Endodermal cell (in vitro differentiated cells): ENCODE measurements at regions not wholly inside any gene's neighbourhood (a gene's known extent, or its start where the extent isn't known, plus 50 kb on each side); places are given as distances from the start of the nearest gene placed in this dataset.

Experiments
- DNase-seq: peaks from one replicate; pipeline ENCODE4 v3.0.0-alpha.2; 2017
- H3K27ac ChIP-seq: 2 replicates; pipeline ENCODE4 v1.5.1; 2013; ENCODE audit warnings: mild to moderate bottlenecking, low read depth, low read length, moderate library complexity
- H3K27me3 ChIP-seq: 2 replicates; pipeline ENCODE4 v1.6.1; 2013; ENCODE audit warnings: mild to moderate bottlenecking, low read length, moderate library complexity; ENCODE audit not compliant: insufficient read depth, control insufficient read depth, poor library complexity, severe bottlenecking
- H3K36me3 ChIP-seq: 2 replicates; pipeline ENCODE4 v1.7.0; 2013; ENCODE audit warnings: mild to moderate bottlenecking, low read length, moderate library complexity; ENCODE audit not compliant: control insufficient read depth, insufficient read depth
- H3K4me1 ChIP-seq: one replicate; pipeline ENCODE4 v1.7.0; 2013; ENCODE audit warnings: low read length; ENCODE audit not compliant: control insufficient read depth, insufficient read depth
- H3K4me3 ChIP-seq: 2 replicates; pipeline ENCODE4 v1.5.1; 2013; ENCODE audit warnings: mild to moderate bottlenecking, low read length, moderate library complexity
- H3K9ac ChIP-seq: 2 replicates; pipeline ENCODE4 v1.6.1; 2013; ENCODE audit warnings: mild to moderate bottlenecking, low read length, moderate library complexity; ENCODE audit not compliant: poor library complexity, severe bottlenecking; ENCODE audit errors: extremely low read depth
- H3K9me3 ChIP-seq: 2 replicates; pipeline ENCODE4 v1.6.1; 2013; ENCODE audit warnings: mild to moderate bottlenecking, low read length, moderate library complexity; ENCODE audit not compliant: control insufficient read depth
- H3K27ac Mint-ChIP-seq: 2 replicates; pipeline ENCODE4 v1.8.0; 2020; ENCODE audit warnings: mixed read lengths
- H3K27me3 Mint-ChIP-seq: 2 replicates; pipeline ENCODE4 v1.8.0; 2021; ENCODE audit warnings: mild to moderate bottlenecking, mixed read lengths; ENCODE audit not compliant: insufficient read depth
- H3K36me3 Mint-ChIP-seq: 2 replicates; pipeline ENCODE4 v1.8.0; 2020; ENCODE audit warnings: low read depth, mixed read lengths
- H3K4me1 Mint-ChIP-seq: 2 replicates; pipeline ENCODE4 v1.8.0; 2020; ENCODE audit warnings: mixed read lengths
- H3K4me3 Mint-ChIP-seq: 2 replicates; pipeline ENCODE4 v1.8.0; 2020; ENCODE audit warnings: mild to moderate bottlenecking, moderate library complexity, mixed read lengths
- H3K9me3 Mint-ChIP-seq: 2 replicates; pipeline ENCODE4 v1.8.0; 2020; ENCODE audit warnings: mild to moderate bottlenecking, mixed read lengths
- WGBS, 2 experiments: methylation state at CpG; one replicate each; pipeline versions ENCODE4 v1.1.5 to v1.1.7; 2013; ENCODE audit warnings: missing lambda C conversion rate in 2 of 2, mixed read lengths in 1 of 2; ENCODE audit not compliant: insufficient coverage in 1 of 2, insufficient read length in 1 of 2; 5-methylcytosine and 5-hydroxymethylcytosine counted together
- TF ChIP-seq, protein P1 (sequence below): fragments of 200-600 bp; sonication (generic); conservative IDR thresholded peaks from 2 replicates; pipeline ENCODE4 v1.5.0; 2021; ENCODE audit warnings: antibody characterized with exemption, mild to moderate bottlenecking

- no peak overlapping the region for H3K9ac ChIP-seq
- H3K9me3 ChIP-seq = peaks cover 62% of the 10 kb centered on the region
- Mint-ChIP-seq H3K36me3 (no peaks in the 10 kb centered on the region), H3K27ac (no peak overlapping the region), H3K4me3 (no peak overlapping the region), H3K4me1 (no peaks in the 10 kb centered on the region), H3K27me3 (peaks cover 2% of the 10 kb centered on the region), H3K9me3 (no peaks in the 10 kb centered on the region)
- no peak overlapping the region for H3K27ac ChIP-seq
- no peak overlapping the region for H3K4me3 ChIP-seq
- 94 to 100% methylated on average over 2 of the region's 2 CpGs for WGBS, 2 experiments
- H3K4me1 ChIP-seq = no peaks in the 10 kb centered on the region
- TF ChIP-seq, protein P1, sequence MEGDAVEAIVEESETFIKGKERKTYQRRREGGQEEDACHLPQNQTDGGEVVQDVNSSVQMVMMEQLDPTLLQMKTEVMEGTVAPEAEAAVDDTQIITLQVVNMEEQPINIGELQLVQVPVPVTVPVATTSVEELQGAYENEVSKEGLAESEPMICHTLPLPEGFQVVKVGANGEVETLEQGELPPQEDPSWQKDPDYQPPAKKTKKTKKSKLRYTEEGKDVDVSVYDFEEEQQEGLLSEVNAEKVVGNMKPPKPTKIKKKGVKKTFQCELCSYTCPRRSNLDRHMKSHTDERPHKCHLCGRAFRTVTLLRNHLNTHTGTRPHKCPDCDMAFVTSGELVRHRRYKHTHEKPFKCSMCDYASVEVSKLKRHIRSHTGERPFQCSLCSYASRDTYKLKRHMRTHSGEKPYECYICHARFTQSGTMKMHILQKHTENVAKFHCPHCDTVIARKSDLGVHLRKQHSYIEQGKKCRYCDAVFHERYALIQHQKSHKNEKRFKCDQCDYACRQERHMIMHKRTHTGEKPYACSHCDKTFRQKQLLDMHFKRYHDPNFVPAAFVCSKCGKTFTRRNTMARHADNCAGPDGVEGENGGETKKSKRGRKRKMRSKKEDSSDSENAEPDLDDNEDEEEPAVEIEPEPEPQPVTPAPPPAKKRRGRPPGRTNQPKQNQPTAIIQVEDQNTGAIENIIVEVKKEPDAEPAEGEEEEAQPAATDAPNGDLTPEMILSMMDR = no peak
- no peaks in the 10 kb centered on the region for H3K36me3 ChIP-seq
- H3K27me3 ChIP-seq = no peaks in the 10 kb centered on the region
- no peak for DNase-seq
Observed at GRCh38 chr2:13711154-13711553, 921.4 kb upstream of the LRATD1 start.

DNA sequence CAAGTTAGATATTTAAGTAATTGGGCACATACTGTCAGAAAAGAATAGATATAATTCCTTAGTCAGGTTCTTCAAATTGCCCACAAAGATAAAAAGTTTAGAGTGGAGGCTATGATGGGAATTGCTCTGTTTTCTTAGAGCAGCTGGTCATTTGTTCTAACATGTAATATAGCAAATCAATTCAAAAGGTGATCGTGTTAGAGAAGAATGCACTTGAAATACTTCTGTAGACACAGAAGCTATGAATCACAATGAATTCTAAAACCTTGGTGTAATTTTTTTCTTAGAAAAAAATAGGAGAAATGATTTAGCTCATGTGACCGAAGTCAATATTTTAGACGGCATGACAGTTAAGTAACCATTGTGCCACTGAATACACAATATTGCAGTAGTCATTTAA lies 918.1 kb upstream of the LRATD1 start:
- H3K4me1 Mint-ChIP-seq = no peaks in the 10 kb centered on the region

GRCh38 chr2:13725945-13726344 lies 906.6 kb upstream of the LRATD1 start:
- Mint-ChIP-seq H3K9me3 (peaks cover 3% of the 10 kb centered on the region), H3K4me3 (no peak overlapping the region), H3K27me3 (no peaks in the 10 kb centered on the region), H3K27ac (no peak overlapping the region), H3K4me1 (no peaks in the 10 kb centered on the region), H3K36me3 (no peaks in the 10 kb centered on the region)
- Histone ChIP-seq H3K36me3 (no peaks in the 10 kb centered on the region), H3K27ac (no peak overlapping the region), H3K9ac (no peak overlapping the region), H3K9me3 (peaks cover 67% of the 10 kb centered on the region), H3K4me3 (peak overlapping the region; percentile 23), H3K4me1 (no peaks in the 10 kb centered on the region), H3K27me3 (no peaks in the 10 kb centered on the region)
- WGBS, 2 experiments = 66 to 83% methylated on average over 1 of the region's 1 CpG
- TF ChIP-seq, protein P1 = no peak
- no peak for DNase-seq

More for the DNA sequence above, 918.1 kb upstream of the LRATD1 start:
- no peak for DNase-seq
- Histone ChIP-seq H3K27ac (no peak overlapping the region), H3K9ac (no peak overlapping the region), H3K36me3 (no peaks in the 10 kb centered on the region), H3K4me3 (no peak overlapping the region), H3K4me1 (no peaks in the 10 kb centered on the region), H3K27me3 (no peaks in the 10 kb centered on the region), H3K9me3 (peaks cover 45% of the 10 kb centered on the region)
- Mint-ChIP-seq H3K9me3 (peaks cover 3% of the 10 kb centered on the region), H3K27me3 (peaks cover 2% of the 10 kb centered on the region), H3K36me3 (no peaks in the 10 kb centered on the region), H3K27ac (no peak overlapping the region), H3K4me3 (no peak overlapping the region)
- TF ChIP-seq, protein P1 = no peak
- 60 to 73% methylated on average over 2 to 3 of the region's 3 CpGs for WGBS, 2 experiments
